H1 (cell line): ENCODE measurements at regions not wholly inside any gene's neighbourhood (a gene's known extent, or its start where the extent isn't known, plus 50 kb on each side); places are given as distances from the start of the nearest gene placed in this dataset.

ENCODE experiments used
- CTCF ChIA-PET: fragments of 300-600 bp; sonication (Branson Sonifier 250); formaldehyde crosslinking; loops from one replicate; lab custom pipeline; 2021; ENCODE audit not compliant: partially characterized antibody; lab: Charles Lee
- POLR2A ChIA-PET: fragments of 300-600 bp; sonication (Branson Sonifier 250); formaldehyde crosslinking; loops from one replicate; lab custom pipeline; 2021; ENCODE audit warnings: inconsistent platforms; ENCODE audit not compliant: partially characterized antibody; lab: Charles Lee
- DNase-seq, 2 experiments: peaks; one replicate each; pipeline versions ENCODE4 v3.0.0 to v3.0.0-alpha.2; 2010 to 2022; ENCODE audit warnings: low spot score in 2 of 2, low read depth in 1 of 2, mixed read lengths in 1 of 2
- FAIRE-seq: peaks from 2 replicates; lab custom pipeline; 2011; peaks lifted over from hg19 to GRCh38; lab: Jason Lieb, UNC
- H2AFZ ChIP-seq: 2 replicates; pipeline ENCODE4 v1.8.1; 2012; ENCODE audit warnings: low read length, inconsistent platforms
- H2AK5ac ChIP-seq: 2 replicates; pipeline ENCODE4 v1.6.1; 2013; ENCODE audit warnings: low read depth, low read length
- H2BK120ac ChIP-seq: replicated peaks from 2 replicates; pipeline ENCODE3; 2013; ENCODE audit warnings: low read depth, low read length, inconsistent platforms
- H2BK12ac ChIP-seq: 2 replicates; pipeline ENCODE4 v1.6.1; 2013; ENCODE audit warnings: low read depth, low read length
- H2BK15ac ChIP-seq: 2 replicates; pipeline ENCODE4 v1.6.1; 2013; ENCODE audit warnings: low read length
- H2BK20ac ChIP-seq: 2 replicates; pipeline ENCODE4 v1.6.1; 2013; ENCODE audit warnings: low read length
- H2BK5ac ChIP-seq: 2 replicates; pipeline ENCODE4 v1.6.1; 2013; ENCODE audit warnings: low read depth, low read length
- H3K14ac ChIP-seq: 2 replicates; pipeline ENCODE4 v1.6.1; 2013; ENCODE audit warnings: inconsistent platforms; ENCODE audit not compliant: insufficient read length
- H3K18ac ChIP-seq: 2 replicates; pipeline ENCODE4 v1.6.1; 2013; ENCODE audit warnings: low read length; ENCODE audit errors: extremely low read depth
- H3K23ac ChIP-seq: 2 replicates; pipeline ENCODE4 v1.6.1; 2013; ENCODE audit warnings: inconsistent platforms; ENCODE audit not compliant: insufficient read length
- H3K23me2 ChIP-seq: 2 replicates; pipeline ENCODE4 v1.6.1; 2013; ENCODE audit warnings: low read depth, low read length
- H3K27ac ChIP-seq: 2 replicates; pipeline ENCODE4 v1.6.1; 2011; ENCODE audit warnings: low read depth, low read length, inconsistent platforms
- H3K27me3 ChIP-seq, 4 experiments: replicated peaks in 1 of 4; 1 replicate in 1 of 4; 2 replicates in 3 of 4; pipeline versions ENCODE4 v1.6.1 to v1.8.1; 2011 to 2013; ENCODE audit warnings: low read length in 3 of 4, mild to moderate bottlenecking in 3 of 4, inconsistent platforms in 2 of 4, mixed read lengths in 2 of 4, moderate library complexity in 1 of 4; ENCODE audit not compliant: control insufficient read depth in 3 of 4, insufficient read depth in 3 of 4; ENCODE audit errors: extremely low read depth in 1 of 4
- H3K36me3 ChIP-seq, 4 experiments: 2 replicates each; pipeline versions ENCODE4 v1.6.1 to v1.8.1; 2011 to 2013; ENCODE audit warnings: mild to moderate bottlenecking in 4 of 4, low read length in 3 of 4, moderate library complexity in 2 of 4, control low read depth in 1 of 4, inconsistent platforms in 1 of 4; ENCODE audit not compliant: insufficient read depth in 4 of 4, control insufficient read depth in 2 of 4
- H3K4ac ChIP-seq: replicated peaks from 2 replicates; pipeline ENCODE3; 2013; ENCODE audit warnings: low read length, low read depth, mixed read lengths, inconsistent platforms; ENCODE audit not compliant: insufficient read length
- H3K4me1 ChIP-seq, 4 experiments: replicated peaks in 1 of 4; 1 replicate in 1 of 4; 2 replicates in 3 of 4; pipeline versions ENCODE4 v1.6.1 to v1.8.1; 2011 to 2013; ENCODE audit warnings: low read length in 3 of 4, inconsistent platforms in 2 of 4, mixed read lengths in 1 of 4; ENCODE audit not compliant: insufficient read depth in 4 of 4, control insufficient read depth in 3 of 4
- H3K4me2 ChIP-seq, 2 experiments: 2 replicates each; pipeline versions ENCODE4 v1.6.1 to v1.8.1; 2011 to 2013; ENCODE audit warnings: low read depth in 2 of 2, low read length in 2 of 2, control low read depth in 1 of 2, inconsistent platforms in 1 of 2, mild to moderate bottlenecking in 1 of 2; ENCODE audit not compliant: insufficient read depth in 1 of 2
- H3K4me3 ChIP-seq, 4 experiments: fragments of 200-600, 300-600 bp in 1 of 4; sonication (generic), shearing (Covaris generic), sonication (Bioruptor Twin) in 1 of 4; 2 replicates each; pipeline versions ENCODE4 v1.5.1 to v1.8.1; 2011 to 2016; ENCODE audit warnings: low read length in 4 of 4, low read depth in 3 of 4, control low read depth in 2 of 4, inconsistent platforms in 2 of 4, mild to moderate bottlenecking in 2 of 4, mixed read lengths in 1 of 4, moderate library complexity in 1 of 4; ENCODE audit not compliant: insufficient read depth in 2 of 4; ENCODE audit errors: extremely low read depth in 1 of 4
- H3K56ac ChIP-seq: replicated peaks from 2 replicates; pipeline ENCODE3; 2013; ENCODE audit warnings: low read depth, mild to moderate bottlenecking, mixed read lengths, low read length, inconsistent platforms; ENCODE audit not compliant: insufficient read length
- H3K79me1 ChIP-seq: 2 replicates; pipeline ENCODE4 v1.6.1; 2013; ENCODE audit warnings: low read depth, low read length, control low read depth
- H3K79me2 ChIP-seq, 2 experiments: 2 replicates each; pipeline versions ENCODE4 v1.6.1 to v1.8.1; 2012 to 2013; ENCODE audit warnings: low read length in 2 of 2, mild to moderate bottlenecking in 2 of 2, inconsistent platforms in 1 of 2; ENCODE audit not compliant: insufficient read depth in 2 of 2, control insufficient read depth in 1 of 2
- H3K9ac ChIP-seq, 4 experiments: replicated peaks in 1 of 4; 1 replicate in 1 of 4; 2 replicates in 3 of 4; pipeline versions ENCODE4 v1.6.1 to v1.8.1; 2011 to 2013; ENCODE audit warnings: low read depth in 3 of 4, low read length in 3 of 4, control low read depth in 2 of 4, mild to moderate bottlenecking in 2 of 4, moderate library complexity in 2 of 4, inconsistent platforms in 1 of 4; ENCODE audit errors: extremely low read depth in 1 of 4
- H3K9me3 ChIP-seq, 2 experiments: 2 replicates each; pipeline versions ENCODE4 v1.6.1 to v1.8.1; 2012 to 2013; ENCODE audit warnings: mild to moderate bottlenecking in 2 of 2, moderate library complexity in 2 of 2, control low read depth in 1 of 2, inconsistent platforms in 1 of 2, low read depth in 1 of 2, low read length in 1 of 2, mixed read lengths in 1 of 2; ENCODE audit not compliant: insufficient read depth in 2 of 2
- H4K20me1 ChIP-seq, 2 experiments: replicated peaks in 1 of 2; 2 replicates each; pipeline versions ENCODE3 to v1.8.1; 2011 to 2013; ENCODE audit warnings: inconsistent platforms in 2 of 2, low read length in 2 of 2, mild to moderate bottlenecking in 1 of 2; ENCODE audit not compliant: insufficient read depth in 2 of 2, control insufficient read depth in 1 of 2
- H4K5ac ChIP-seq: 2 replicates; pipeline ENCODE4 v1.6.1; 2013; ENCODE audit warnings: low read length, low read depth, mixed read lengths, inconsistent platforms; ENCODE audit not compliant: insufficient read length
- H4K8ac ChIP-seq: 2 replicates; pipeline ENCODE4 v1.8.0; 2013; ENCODE audit warnings: mild to moderate bottlenecking, moderate library complexity, low read length, inconsistent platforms; ENCODE audit not compliant: insufficient read depth; ENCODE audit errors: extremely low read depth
- H4K91ac ChIP-seq: replicated peaks from 2 replicates; pipeline ENCODE3; 2013; ENCODE audit warnings: low read length, mixed read lengths, inconsistent platforms; ENCODE audit not compliant: insufficient read length
- ATF2 ChIP-seq: IDR thresholded peaks from 2 replicates; pipeline ENCODE4 v1.6.1; 2012; ENCODE audit warnings: low read length, inconsistent platforms
- CHD2 ChIP-seq: IDR thresholded peaks from 2 replicates; pipeline ENCODE4 v1.6.1; 2012; ENCODE audit warnings: low read length, improper control_type of control experiment
- CREB1 ChIP-seq: IDR thresholded peaks from 2 replicates; pipeline ENCODE4 v1.6.1; 2012; ENCODE audit warnings: inconsistent platforms
- CTCF ChIP-seq, 3 experiments: IDR thresholded peaks; 1 replicate in 2 of 3; 2 replicates in 1 of 3; pipeline versions ENCODE4 v1.5.1 to v1.6.1; 2011; ENCODE audit warnings: low read length in 3 of 3, mild to moderate bottlenecking in 3 of 3, inconsistent platforms in 2 of 3, low read depth in 1 of 3, moderate library complexity in 1 of 3; ENCODE audit not compliant: insufficient read depth in 1 of 3; ENCODE audit errors: control extremely low read depth in 1 of 3
- KDM4A ChIP-seq: IDR thresholded peaks from one replicate; pipeline ENCODE4 v1.7.1; 2012; ENCODE audit warnings: low read depth, mild to moderate bottlenecking, moderate library complexity, low read length, inconsistent platforms; ENCODE audit not compliant: severe bottlenecking
- SIN3A ChIP-seq, 2 experiments: IDR thresholded peaks in 1 of 2; conservative IDR thresholded peaks in 1 of 2; 2 replicates each; pipeline ENCODE4 v1.6.1; 2011 to 2012; ENCODE audit warnings: low read length in 2 of 2, improper control_type of control experiment in 1 of 2, low read depth in 1 of 2, mild to moderate bottlenecking in 1 of 2
- TEAD4 ChIP-seq: IDR thresholded peaks from 2 replicates; pipeline ENCODE4 v1.6.1; 2012; ENCODE audit warnings: low read depth, low read length, inconsistent platforms, mixed read lengths
- WGBS, 2 experiments: shearing (Covaris generic) in 1 of 2; methylation state at CpG; one replicate each; pipeline versions ENCODE4 v1.1.6 to v1.1.7; 2013 to 2015; ENCODE audit warnings: low lambda C conversion rate in 2 of 2, mixed read lengths in 2 of 2, inconsistent platforms in 1 of 2, low coverage in 1 of 2, missing lambda C conversion rate in 1 of 2; ENCODE audit not compliant: insufficient replicate concordance in 2 of 2, insufficient coverage in 1 of 2, insufficient read length in 1 of 2; ENCODE audit errors: extremely low coverage in 1 of 2, missing lambda C conversion rate in 1 of 2; 5-methylcytosine and 5-hydroxymethylcytosine counted together

GRCh38 chr13:110819203-110820014, 95.5 kb downstream of the ANKRD10 start:
- Histone ChIP-seq H3K79me2 (no peaks in the 10 kb centered on the region), H3K27me3 (no peaks in the 10 kb centered on the region), H4K5ac (no peak overlapping the region), H3K23me2 (no peaks in the 10 kb centered on the region), H3K4ac (no peak overlapping the region), H3K79me1 (no peaks in the 10 kb centered on the region), H3K56ac (no peak overlapping the region), H2AFZ (peak overlapping the region; percentile 96), H3K4me2 (peak overlapping the region in 1 of 2 experiments; percentile 60; a peak in 3 of 4 replicates), H4K91ac (no peak overlapping the region), H2BK15ac (peak overlapping the region; percentile 65; the same call in 1 of the 2 replicates), H4K8ac (no peak overlapping the region), H3K4me1 (0 out of 7 replicates have a peak, but pooled peaks cover 0 to 2% (median 0%) of the 10 kb centered on the region in 4 experiments), H3K9me3 (no peaks in the 10 kb centered on the region), H3K27ac (no peak overlapping the region), H2BK120ac (no peak overlapping the region), H2BK12ac (no peak overlapping the region; the same call in 1 of the 2 replicates), H3K18ac (no peak overlapping the region), H3K4me3 (no peak overlapping the region; a peak in 1 of 8 replicates), H3K23ac (no peak overlapping the region), H2BK20ac (no peak overlapping the region; the same call in 1 of the 2 replicates), H2AK5ac (no peak overlapping the region), H3K14ac (no peak overlapping the region), H4K20me1 (no peaks in the 10 kb centered on the region), H3K36me3 (no peaks in the 10 kb centered on the region), H2BK5ac (no peak overlapping the region; the same call in 1 of the 2 replicates), H3K9ac (no peak overlapping the region)
- ChIA-PET POLR2A (no interaction called here), CTCF (interaction anchor here (0.5 to 2.5 kb wide), 22 partner anchors 21 to 229 kb away, joined by 3 to 12 read pairs (median 4); no protein-coding TSS in a partner anchor)
- WGBS, 2 experiments: 52% methylated on average over 17 of the region's 17 CpGs; no CpG with 5 or more reads in 1 of the 2 experiments
- DNase-seq (peak; percentile 43 to 93), FAIRE-seq (peak; percentile 85)
- TF ChIP-seq ATF2: 0 out of 2 replicates have a peak, but pooled peaks have one; percentile 36
- no peak for TF ChIP-seq KDM4A
- peak; percentile 88 to 98 (median 88) for TF ChIP-seq CTCF (IDR thresholded peaks at IDR 0.05; ENCODE audit: control extremely low read depth in 1 of 3, insufficient read depth in 1 of 3, low read depth in 1 of 3, low read length in 3 of 3)
- peak; percentile 82 for TF ChIP-seq TEAD4
- no peak for TF ChIP-seq CHD2
- peak; percentile 83 for TF ChIP-seq CREB1
- 0 out of 4 replicates have a peak, but pooled peaks of 1 of the 2 experiments have one; percentile 27 for TF ChIP-seq SIN3A (conservative IDR thresholded peaks at IDR 0.05 in 1 of 2, IDR thresholded peaks at IDR 0.05 in 1 of 2; ENCODE audit: low read depth in 1 of 2, low read length in 2 of 2)
